Epithelial cell of proximal tubule (primary cell): ENCODE measurements at regions not wholly inside any gene's neighbourhood (a gene's known extent, or its start where the extent isn't known, plus 50 kb on each side); places are given as distances from the start of the nearest gene placed in this dataset.

Experiments used
- DNase-seq: peaks from one replicate; pipeline ENCODE4 v3.0.0-alpha.2; 2011; ENCODE audit warnings: low read depth
- H3K4me3 ChIP-seq: 2 replicates; pipeline ENCODE4 v1.5.1; 2011; ENCODE audit warnings: low read depth, mild to moderate bottlenecking, low read length
- TF ChIP-seq, protein P1 (sequence below): conservative IDR thresholded peaks from 2 replicates; pipeline ENCODE4 v1.5.1; 2012; ENCODE audit warnings: low read depth, mild to moderate bottlenecking, low read length

DNA sequence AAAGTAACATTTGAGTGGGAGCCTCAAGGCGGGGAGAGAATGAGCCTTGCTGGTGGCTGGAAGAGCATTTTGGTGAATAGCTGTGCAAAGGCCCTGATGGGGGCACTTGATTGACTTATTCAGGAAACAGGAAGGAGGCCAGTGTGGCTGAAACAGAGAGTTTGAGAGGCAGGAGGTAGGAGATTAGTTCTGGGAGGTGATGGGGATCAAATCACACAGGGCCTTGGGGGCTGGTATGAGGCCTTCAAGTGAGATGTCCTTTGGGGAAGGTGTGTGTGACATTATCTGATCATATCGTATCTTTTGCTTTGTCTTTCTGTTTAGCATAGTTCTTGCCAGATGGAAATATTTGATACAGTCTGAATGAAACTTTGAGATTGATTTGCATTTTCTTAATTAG lies 172.3 kb downstream of the TENT4A start:
- TF ChIP-seq, protein P1, sequence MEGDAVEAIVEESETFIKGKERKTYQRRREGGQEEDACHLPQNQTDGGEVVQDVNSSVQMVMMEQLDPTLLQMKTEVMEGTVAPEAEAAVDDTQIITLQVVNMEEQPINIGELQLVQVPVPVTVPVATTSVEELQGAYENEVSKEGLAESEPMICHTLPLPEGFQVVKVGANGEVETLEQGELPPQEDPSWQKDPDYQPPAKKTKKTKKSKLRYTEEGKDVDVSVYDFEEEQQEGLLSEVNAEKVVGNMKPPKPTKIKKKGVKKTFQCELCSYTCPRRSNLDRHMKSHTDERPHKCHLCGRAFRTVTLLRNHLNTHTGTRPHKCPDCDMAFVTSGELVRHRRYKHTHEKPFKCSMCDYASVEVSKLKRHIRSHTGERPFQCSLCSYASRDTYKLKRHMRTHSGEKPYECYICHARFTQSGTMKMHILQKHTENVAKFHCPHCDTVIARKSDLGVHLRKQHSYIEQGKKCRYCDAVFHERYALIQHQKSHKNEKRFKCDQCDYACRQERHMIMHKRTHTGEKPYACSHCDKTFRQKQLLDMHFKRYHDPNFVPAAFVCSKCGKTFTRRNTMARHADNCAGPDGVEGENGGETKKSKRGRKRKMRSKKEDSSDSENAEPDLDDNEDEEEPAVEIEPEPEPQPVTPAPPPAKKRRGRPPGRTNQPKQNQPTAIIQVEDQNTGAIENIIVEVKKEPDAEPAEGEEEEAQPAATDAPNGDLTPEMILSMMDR = no peak
- DNase-seq = no peak
- H3K4me3 ChIP-seq = no peak overlapping the region

DNA sequence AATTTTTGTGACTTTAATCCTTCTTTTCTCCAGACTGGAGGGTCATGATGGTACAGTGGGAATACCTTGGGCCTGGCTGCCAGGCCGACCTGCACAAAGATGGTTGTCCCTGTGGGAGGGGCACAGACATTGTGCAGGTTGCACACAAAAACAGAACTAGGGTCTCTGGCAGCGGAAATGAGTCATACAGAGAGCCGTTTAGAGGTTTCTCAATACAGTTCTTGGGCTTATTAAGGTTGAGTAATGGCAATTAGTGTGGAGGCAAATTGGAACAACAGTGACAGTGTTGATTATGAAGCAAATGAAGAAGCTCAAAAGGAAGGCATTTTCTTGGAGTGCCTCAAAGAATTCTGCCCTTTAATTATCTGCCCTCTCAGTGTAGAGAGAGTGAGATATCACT lies 173.6 kb downstream of the TENT4A start:
- DNase-seq = no peak
- TF ChIP-seq, protein P1 = no peak

DNA sequence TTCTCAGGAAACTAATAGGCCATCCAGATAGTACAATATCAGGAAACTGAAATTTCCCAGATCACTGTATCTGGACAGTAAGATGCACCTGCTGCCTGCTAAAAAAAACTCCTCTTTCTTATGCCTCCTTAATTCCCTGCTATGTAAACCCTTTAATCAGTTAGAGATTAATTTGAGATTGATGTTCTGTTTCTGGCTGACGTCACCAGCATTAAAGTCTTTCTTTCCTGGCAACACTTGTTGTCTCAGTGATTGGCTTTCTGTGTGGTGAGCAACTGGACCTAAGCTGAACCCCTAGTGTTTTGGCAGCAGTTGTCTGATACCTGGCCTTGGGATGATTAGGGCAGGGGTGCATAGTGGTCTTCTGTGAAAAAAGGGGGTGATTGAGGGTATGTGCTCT lies 175.8 kb downstream of the TENT4A start:
- TF ChIP-seq, protein P1 = no peak
- DNase-seq = no peak

More for the DNA sequence above, 173.6 kb downstream of the TENT4A start:
- H3K4me3 ChIP-seq = no peak overlapping the region

DNA sequence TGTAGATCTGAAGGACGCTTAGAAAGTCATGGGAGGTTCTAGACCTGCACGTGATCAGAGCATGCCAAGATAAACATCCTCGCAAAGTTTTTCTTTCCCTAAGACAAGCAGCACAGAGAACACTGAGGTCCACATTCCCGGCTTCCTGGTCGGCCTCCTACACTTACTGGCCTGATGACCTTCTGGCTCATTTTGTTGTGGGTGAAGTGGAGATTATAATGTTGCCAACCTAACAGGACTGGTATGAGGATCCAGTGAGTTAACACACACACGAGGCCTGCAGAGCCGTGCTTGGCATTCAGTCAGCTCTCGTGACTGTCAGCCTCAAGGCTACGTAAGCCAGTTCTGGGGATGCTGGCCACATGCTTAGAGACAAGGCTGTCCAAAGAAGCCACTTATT lies 186.0 kb downstream of the TENT4A start:
- DNase-seq = peak; percentile 9
- TF ChIP-seq, protein P1 = no peak
- no peak overlapping the region for H3K4me3 ChIP-seq

More for the DNA sequence above, 175.8 kb downstream of the TENT4A start:
- H3K4me3 ChIP-seq = no peak overlapping the region

DNA sequence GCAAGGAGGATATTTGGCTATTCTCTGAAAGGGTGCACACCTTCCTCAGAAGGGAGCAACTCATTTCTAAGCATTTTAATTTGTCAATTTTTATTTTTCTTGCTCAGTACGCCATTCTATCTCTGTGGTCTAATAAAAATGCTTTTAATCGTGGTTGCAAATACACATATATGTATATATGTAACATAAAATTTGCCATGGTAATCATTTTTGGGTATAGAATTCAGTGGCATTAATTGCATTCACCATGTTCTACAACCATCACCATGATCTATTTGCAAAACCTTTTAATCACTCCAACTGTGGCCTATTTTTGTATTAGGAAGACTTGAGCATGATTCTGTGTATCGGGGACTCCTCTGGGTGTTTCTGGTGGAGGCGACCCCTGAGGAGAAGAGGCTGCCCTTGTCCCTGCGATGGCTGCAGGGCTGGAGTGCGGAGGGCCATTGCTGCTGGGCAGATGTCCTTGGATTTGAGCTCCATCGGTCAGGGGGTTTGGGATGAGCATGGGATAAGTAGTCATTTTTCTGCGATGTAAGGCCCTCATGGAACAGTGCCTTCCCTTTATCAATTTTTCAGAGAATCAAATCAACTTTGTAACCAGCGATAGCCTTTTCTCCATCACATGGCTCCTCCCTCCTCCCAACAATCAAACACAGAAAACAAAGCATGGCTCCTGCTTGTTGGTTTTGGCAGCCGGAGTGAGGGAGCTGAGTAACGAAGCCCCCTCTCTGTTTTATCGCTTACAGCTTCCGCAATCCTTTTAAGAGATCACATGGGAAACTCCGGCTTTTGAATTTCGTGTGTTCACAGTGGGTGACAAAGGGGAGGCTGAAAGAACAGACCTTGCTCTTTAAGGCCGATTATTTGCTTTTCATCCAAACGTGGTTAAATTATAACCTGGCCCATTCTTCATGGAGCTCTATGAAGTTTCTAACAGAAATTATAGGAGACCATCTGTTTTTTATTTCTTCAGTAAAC lies 187.3 kb downstream of the TENT4A start:
- DNase-seq = no peak
- H3K4me3 ChIP-seq = no peak overlapping the region
- TF ChIP-seq, protein P1 = no peak

DNA sequence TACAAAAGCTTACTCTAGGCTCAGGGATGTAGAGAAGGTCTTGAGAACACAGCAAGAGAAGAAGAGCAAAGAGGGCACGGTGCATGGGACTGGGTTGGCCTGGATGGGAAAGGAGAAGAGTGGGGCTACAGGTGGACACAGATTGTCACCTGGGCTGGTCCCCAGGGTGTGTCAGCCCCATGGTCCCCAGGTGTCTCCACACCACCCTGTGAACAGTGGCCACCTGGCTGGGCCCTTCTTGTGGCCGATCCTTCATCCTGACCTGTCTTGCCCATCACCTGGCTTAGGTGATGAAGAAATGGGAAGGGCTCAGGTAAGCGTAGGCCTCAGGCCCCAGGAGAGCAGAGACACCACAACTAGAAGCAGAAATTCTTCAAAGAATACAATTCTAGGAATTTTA lies 188.9 kb downstream of the TENT4A start:
- TF ChIP-seq, protein P1 = no peak
- DNase-seq = no peak
- H3K4me3 ChIP-seq = no peak overlapping the region
